HCT116 (cell line): ENCODE measurements at regions not wholly inside any gene's neighbourhood (a gene's known extent, or its start where the extent isn't known, plus 50 kb on each side); places are given as distances from the start of the nearest gene placed in this dataset.

Source experiments
- ATAC-seq: fragments of 200-7000 bp; cut with Tn5 transposase; 2 replicates; pipeline ENCODE4 v1.9.1; 2020; ENCODE audit warnings: mild to moderate bottlenecking, moderate library complexity
- BruUV-seq: library from RNA; stranded (reverse); fragments of 400-500 nt; replicated peaks from 2 replicates; lab custom pipeline; 2021; lab: Mats Ljungman, UMichigan
- CTCF ChIA-PET: fragments of 300-600 bp; sonication (Branson Sonifier 250); formaldehyde crosslinking; loops from one replicate; lab custom pipeline; 2021; ENCODE audit warnings: antibody characterized with exemption; lab: Charles Lee
- POLR2A ChIA-PET: fragments of 300-600, 350-600 bp; sonication (Branson Sonifier 250); formaldehyde crosslinking; loops from one replicate; lab custom pipeline; 2021; ENCODE audit warnings: antibody characterized with exemption; lab: Charles Lee
- RAD21 ChIA-PET, 2 experiments: fragments of 300-600 bp; sonication (Branson Sonifier 250); formaldehyde crosslinking; loops; one replicate each; lab custom pipeline; 2023; ENCODE audit warnings: low total read pairs in 2 of 2; ENCODE audit not compliant: uncharacterized antibody in 2 of 2, unreplicated experiment in 2 of 2, low non-redundant PET in 1 of 2; lab: Charles Lee
- DNase-seq: peaks from one replicate; pipeline ENCODE4 v3.0.0-alpha.2; 2010; ENCODE audit warnings: low read depth, low spot score
- H2AFZ ChIP-seq: fragments of 200-600 bp; shearing (Covaris generic), sonication (generic); 2 replicates; pipeline ENCODE4 v1.6.1; 2017; ENCODE audit warnings: low read depth, mixed run types, mixed read lengths, antibody characterized with exemption, low read length; ENCODE audit not compliant: poor library complexity, severe bottlenecking
- H3K27ac ChIP-seq: 2 replicates; pipeline ENCODE4 v1.5.1; 2012; ENCODE audit warnings: low read depth, low read length
- H3K27me3 ChIP-seq: fragments of 200-600 bp; sonication (generic); 2 replicates; pipeline ENCODE4 v1.6.1; 2016; ENCODE audit warnings: mixed run types, low read length, mixed read lengths; ENCODE audit not compliant: insufficient read depth
- H3K36me3 ChIP-seq, 2 experiments: fragments of 200-500 bp in 1 of 2; fragments of 200-600 bp in 1 of 2; sonication (Bioruptor generic) in 1 of 2; sonication (generic) in 1 of 2; 2 replicates each; pipeline versions ENCODE4 v1.5.1 to v1.6.1; 2014 to 2016; ENCODE audit warnings: low read length in 2 of 2, inconsistent platforms in 1 of 2, mixed read lengths in 1 of 2, mixed run types in 1 of 2; ENCODE audit not compliant: insufficient read depth in 2 of 2, control insufficient read depth in 1 of 2
- H3K4me1 ChIP-seq, 2 experiments: fragments of 200-600 bp in 1 of 2; sonication (generic) in 1 of 2; 2 replicates each; pipeline versions ENCODE4 v1.5.1 to v1.6.1; 2012 to 2017; ENCODE audit warnings: low read length in 2 of 2, inconsistent platforms in 1 of 2, mild to moderate bottlenecking in 1 of 2, mixed read lengths in 1 of 2, mixed run types in 1 of 2, moderate library complexity in 1 of 2; ENCODE audit not compliant: insufficient read depth in 2 of 2, control insufficient read depth in 1 of 2
- H3K4me2 ChIP-seq: fragments of 200-600 bp; sonication (generic); 2 replicates; pipeline ENCODE4 v1.6.1; 2017; ENCODE audit warnings: mixed run types, low read length, mixed read lengths
- H3K4me3 ChIP-seq, 2 experiments: fragments of 200-600 bp in 1 of 2; sonication (generic) in 1 of 2; replicated peaks in 1 of 2; 2 replicates each; pipeline ENCODE4 v1.5.1; 2011 to 2016; ENCODE audit warnings: low read length in 2 of 2, control low read depth in 1 of 2, low read depth in 1 of 2, mild to moderate bottlenecking in 1 of 2, mixed read lengths in 1 of 2, mixed run types in 1 of 2
- H3K79me2 ChIP-seq: fragments of 200-600 bp; sonication (generic); 2 replicates; pipeline ENCODE4 v1.6.1; 2017; ENCODE audit warnings: mild to moderate bottlenecking, mixed run types, low read length, moderate library complexity, mixed read lengths; ENCODE audit not compliant: insufficient read depth
- H3K9ac ChIP-seq: fragments of 200-600 bp; sonication (generic); 2 replicates; pipeline ENCODE4 v1.6.1; 2016; ENCODE audit warnings: low read length, mixed read lengths
- H3K9me2 ChIP-seq: fragments of 200-600 bp; sonication (generic), shearing (Covaris generic); 2 replicates; pipeline ENCODE4 v1.6.1; 2017; ENCODE audit warnings: mixed run types, mild to moderate bottlenecking, moderate library complexity; ENCODE audit not compliant: insufficient read depth
- H3K9me3 ChIP-seq, 2 experiments: fragments of 200-500 bp in 1 of 2; fragments of 200-600 bp in 1 of 2; sonication (Bioruptor generic) in 1 of 2; sonication (generic) in 1 of 2; 2 replicates each; pipeline ENCODE4 v1.6.1; 2014 to 2017; ENCODE audit warnings: low read length in 2 of 2, mixed read lengths in 2 of 2, inconsistent platforms in 1 of 2, low read depth in 1 of 2, mild to moderate bottlenecking in 1 of 2, mixed run types in 1 of 2, moderate library complexity in 1 of 2; ENCODE audit not compliant: control insufficient read depth in 1 of 2, insufficient read depth in 1 of 2
- H4K20me1 ChIP-seq: fragments of 200-600 bp; sonication (generic), shearing (Covaris generic); 2 replicates; pipeline ENCODE4 v1.6.1; 2017; ENCODE audit warnings: mixed run types, mild to moderate bottlenecking, moderate library complexity; ENCODE audit not compliant: insufficient read depth
- CBX3 ChIP-seq: IDR thresholded peaks from 2 replicates; pipeline ENCODE4 v1.6.1; 2012; ENCODE audit warnings: low read depth
- EZH2 ChIP-seq: fragments of 200-600 bp; sonication (generic); IDR thresholded peaks from 2 replicates; pipeline ENCODE4 v1.6.1; 2017; ENCODE audit warnings: antibody characterized with exemption, mixed run types
- EZH2phosphoT487 ChIP-seq: fragments of 200-600 bp; IDR thresholded peaks from 2 replicates; pipeline ENCODE4 v1.6.1; 2018; ENCODE audit warnings: antibody characterized with exemption, borderline replicate concordance
- POLR2A ChIP-seq: IDR thresholded peaks from 2 replicates; pipeline ENCODE4 v1.7.0; 2011; ENCODE audit warnings: borderline replicate concordance; ENCODE audit not compliant: insufficient read depth, insufficient read length; ENCODE audit errors: extremely low read depth
- POLR2AphosphoS5 ChIP-seq: IDR thresholded peaks from 2 replicates; pipeline ENCODE4 v1.6.1; 2011; ENCODE audit warnings: mild to moderate bottlenecking, low read depth, low read length, moderate library complexity
- RAD21 ChIP-seq: IDR thresholded peaks from 2 replicates; pipeline ENCODE4 v1.6.1; 2012; ENCODE audit warnings: low read depth, mild to moderate bottlenecking
- SIN3A ChIP-seq: IDR thresholded peaks from 2 replicates; pipeline ENCODE4 v1.6.1; 2012; ENCODE audit warnings: low read depth
- TCF7L2 ChIP-seq: IDR thresholded peaks from 2 replicates; pipeline ENCODE4 v1.7.0; 2011; ENCODE audit warnings: borderline replicate concordance, inconsistent platforms; ENCODE audit not compliant: insufficient read depth, insufficient read length; ENCODE audit errors: extremely low read depth
- YY1 ChIP-seq: IDR thresholded peaks from 2 replicates; pipeline ENCODE4 v1.6.1; 2011; ENCODE audit warnings: low read length, low read depth, moderate library complexity, mild to moderate bottlenecking; ENCODE audit not compliant: insufficient replicate concordance; ENCODE audit errors: extremely low read depth
- ZNF274 ChIP-seq: fragments of 200-500 bp; sonication (Bioruptor generic); IDR thresholded peaks from 2 replicates; pipeline ENCODE4 v1.6.1; 2014; ENCODE audit warnings: mild to moderate bottlenecking, low read depth, low read length, inconsistent platforms
- intact Hi-C: fragments of 100-400 bp; cut with micrococcal nuclease; formaldehyde crosslinking; loops from 2 replicates; pipeline ENCODE4 v1.10.0; 2022
- TF ChIP-seq, protein P1 (sequence below): IDR thresholded peaks from 2 replicates; pipeline ENCODE4 v1.6.1; 2012

DNA sequence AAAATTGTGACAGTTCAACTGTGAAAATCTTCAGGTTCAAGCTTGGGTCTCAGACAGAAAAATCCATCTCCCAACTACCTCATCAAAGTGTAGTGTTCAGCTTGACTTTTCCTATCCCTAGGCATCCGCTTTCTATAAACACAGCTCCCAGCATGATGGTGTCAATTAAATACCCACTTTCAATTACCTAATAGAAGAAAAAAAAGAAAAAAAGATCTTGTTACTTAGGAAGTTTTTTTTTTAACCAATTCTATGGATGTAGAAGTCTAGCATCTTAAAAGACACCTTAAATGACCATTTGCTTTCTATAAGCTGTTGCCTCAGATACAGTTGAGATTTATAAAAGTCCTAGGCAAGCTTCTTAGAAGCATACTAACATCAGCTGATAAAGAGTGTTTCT, 244.1 kb upstream of the MTNR1B start:
- intact Hi-C loops: no loop called here
- no peak for ATAC-seq
- H3K4me3 ChIP-seq: no peak overlapping the region
- no peaks in the 10 kb centered on the region for H4K20me1 ChIP-seq
- no peak for TF ChIP-seq TCF7L2
- no peak for TF ChIP-seq POLR2A
- no peak for TF ChIP-seq YY1
- TF ChIP-seq, protein P1, sequence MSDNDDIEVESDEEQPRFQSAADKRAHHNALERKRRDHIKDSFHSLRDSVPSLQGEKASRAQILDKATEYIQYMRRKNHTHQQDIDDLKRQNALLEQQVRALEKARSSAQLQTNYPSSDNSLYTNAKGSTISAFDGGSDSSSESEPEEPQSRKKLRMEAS: no peak
- TF ChIP-seq POLR2AphosphoS5: no peak
- no peak for TF ChIP-seq EZH2
- CTCF ChIA-PET: no interaction called here
- no peaks in the 10 kb centered on the region for H3K79me2 ChIP-seq
- H3K4me2 ChIP-seq: no peak overlapping the region
- RAD21 ChIA-PET: no interaction called here
- H3K9ac ChIP-seq: no peak overlapping the region
- no peak for DNase-seq
- H3K4me1 ChIP-seq: no peaks in the 10 kb centered on the region
- H3K36me3 ChIP-seq: no peaks in the 10 kb centered on the region
- H3K27me3 ChIP-seq: no peaks in the 10 kb centered on the region
- POLR2A ChIA-PET: no interaction called here
- no TSS peak for BruUV-seq
- no peak overlapping the region for H2AFZ ChIP-seq
- H3K9me3 ChIP-seq: no peaks in the 10 kb centered on the region
- H3K9me2 ChIP-seq: no peaks in the 10 kb centered on the region
- no peak overlapping the region for H3K27ac ChIP-seq

DNA sequence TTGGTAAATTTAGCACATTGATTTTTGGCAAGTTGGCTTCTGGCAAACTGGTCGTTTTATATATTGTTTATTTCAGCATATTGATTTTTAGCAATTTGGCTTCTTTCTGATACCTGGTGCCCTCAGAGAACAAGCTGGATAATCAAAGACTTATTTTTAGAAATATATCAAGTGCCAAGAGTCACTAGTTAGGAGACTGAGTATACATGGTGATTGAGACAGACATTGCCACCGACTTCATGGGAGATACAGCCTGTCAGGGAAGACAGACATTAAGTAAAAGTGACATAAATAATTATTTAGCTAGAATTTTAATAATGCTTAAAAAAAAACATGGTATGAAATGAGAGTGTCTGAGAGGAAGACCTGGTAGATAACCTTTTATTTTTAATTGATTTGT, 242.3 kb upstream of the MTNR1B start:
- Histone ChIP-seq H4K20me1 (no peaks in the 10 kb centered on the region), H3K27ac (no peak overlapping the region), H3K4me1 (no peaks in the 10 kb centered on the region), H2AFZ (no peak overlapping the region), H3K36me3 (no peaks in the 10 kb centered on the region), H3K9me3 (no peaks in the 10 kb centered on the region), H3K27me3 (no peaks in the 10 kb centered on the region), H3K4me3 (no peak overlapping the region), H3K79me2 (no peaks in the 10 kb centered on the region), H3K4me2 (no peak overlapping the region), H3K9me2 (no peaks in the 10 kb centered on the region), H3K9ac (no peak overlapping the region)
- RAD21 ChIA-PET: no interaction called here
- POLR2A ChIA-PET: no interaction called here
- TF ChIP-seq SIN3A (no peak), POLR2A (no peak), ZNF274 (no peak), CBX3 (no peak), YY1 (no peak), EZH2phosphoT487 (no peak), RAD21 (no peak)
- no TSS peak for BruUV-seq
- DNase-seq (no peak), ATAC-seq (no peak)
- intact Hi-C loops: no loop called here
- CTCF ChIA-PET: no interaction called here
